ENCODE measurements at regions not wholly inside any gene's neighbourhood (a gene's known extent, or its start where the extent isn't known, plus 50 kb on each side); places are given as distances from the start of the nearest gene placed in this dataset.

GRCh38 chr2:129491308-129491707, 488.2 kb upstream of the RAB6C start:
- no peak for TF ChIP-seq CTCF (optimal IDR thresholded peaks at IDR 0.05 in 1 of 3, IDR thresholded peaks at IDR 0.05 in 1 of 3, conservative IDR thresholded peaks at IDR 0.05 in 1 of 3; ENCODE audit: extremely low read depth in 1 of 3, insufficient read depth in 2 of 3, low read length in 3 of 3)
- no peak for TF ChIP-seq EZH2 (IDR thresholded peaks at IDR 0.05; ENCODE audit: low read length)
